ENCODE measurements at regions not wholly inside any gene's neighbourhood (a gene's known extent, or its start where the extent isn't known, plus 50 kb on each side); places are given as distances from the start of the nearest gene placed in this dataset.

GRCh38 chr3:39753391-39753790 lies 56.0 kb upstream of the MYRIP start:
- Histone ChIP-seq H3K36me3 (ENCODE audit: control insufficient read depth in 4 of 4, insufficient read depth in 4 of 4, low read length in 4 of 4) (no peaks in the 10 kb centered on the region), H3K9me3 (ENCODE audit: control insufficient read depth in 4 of 4, insufficient read depth in 3 of 4, low read length in 3 of 4) (peaks cover 0 to 2% (median 0%) of the 10 kb centered on the region in 4 donors), H3K27me3 (ENCODE audit: control insufficient read depth in 3 of 3, insufficient read depth in 3 of 3, low read length in 2 of 3) (peaks cover 0 to 2% (median 0%) of the 10 kb centered on the region in 3 donors), H3K9ac (ENCODE audit: insufficient read depth in 1 of 2, low read length in 2 of 2) (no peak overlapping the region), H3K27ac (ENCODE audit: low read depth in 1 of 2, low read length in 1 of 2) (no peak overlapping the region), H3K4me1 (ENCODE audit: control insufficient read depth in 5 of 5, insufficient read depth in 5 of 5, low read length in 5 of 5) (peaks cover 0 to 2% (median 0%) of the 10 kb centered on the region in 5 donors), H3K4me3 (no peak overlapping the region)
- DNase-seq = no peak
- TF ChIP-seq, protein P1, sequence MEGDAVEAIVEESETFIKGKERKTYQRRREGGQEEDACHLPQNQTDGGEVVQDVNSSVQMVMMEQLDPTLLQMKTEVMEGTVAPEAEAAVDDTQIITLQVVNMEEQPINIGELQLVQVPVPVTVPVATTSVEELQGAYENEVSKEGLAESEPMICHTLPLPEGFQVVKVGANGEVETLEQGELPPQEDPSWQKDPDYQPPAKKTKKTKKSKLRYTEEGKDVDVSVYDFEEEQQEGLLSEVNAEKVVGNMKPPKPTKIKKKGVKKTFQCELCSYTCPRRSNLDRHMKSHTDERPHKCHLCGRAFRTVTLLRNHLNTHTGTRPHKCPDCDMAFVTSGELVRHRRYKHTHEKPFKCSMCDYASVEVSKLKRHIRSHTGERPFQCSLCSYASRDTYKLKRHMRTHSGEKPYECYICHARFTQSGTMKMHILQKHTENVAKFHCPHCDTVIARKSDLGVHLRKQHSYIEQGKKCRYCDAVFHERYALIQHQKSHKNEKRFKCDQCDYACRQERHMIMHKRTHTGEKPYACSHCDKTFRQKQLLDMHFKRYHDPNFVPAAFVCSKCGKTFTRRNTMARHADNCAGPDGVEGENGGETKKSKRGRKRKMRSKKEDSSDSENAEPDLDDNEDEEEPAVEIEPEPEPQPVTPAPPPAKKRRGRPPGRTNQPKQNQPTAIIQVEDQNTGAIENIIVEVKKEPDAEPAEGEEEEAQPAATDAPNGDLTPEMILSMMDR (IDR thresholded peaks at IDR 0.05; ENCODE audit: control extremely low read depth, extremely low read depth) = no peak
- 88 to 100% methylated on average over 1 of the region's 1 CpG for WGBS, 2 donors
- ATAC-seq (ENCODE audit: insufficient read depth, low FRiP score) = no peak

DNA sequence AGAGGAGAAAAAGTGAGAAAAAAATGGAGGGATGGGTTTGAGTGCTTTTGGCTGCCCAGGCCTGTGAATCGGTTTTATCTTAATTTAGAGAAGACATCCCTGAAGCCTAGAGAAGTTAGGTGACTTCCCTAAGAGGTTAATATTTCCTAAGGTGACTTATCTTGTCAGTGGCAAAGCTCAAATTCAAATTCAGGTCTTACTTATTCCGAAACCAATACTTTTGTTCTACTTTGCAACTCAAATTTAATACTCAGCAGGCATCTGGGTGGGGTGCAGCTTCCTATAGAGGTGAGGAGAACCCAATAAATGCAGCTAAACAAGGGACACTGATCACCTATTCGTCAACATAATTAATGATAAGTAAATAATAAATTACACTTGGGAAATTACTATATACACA lies 54.9 kb upstream of the MYRIP start:
- Histone ChIP-seq H3K4me1 (ENCODE audit: control insufficient read depth in 5 of 5, insufficient read depth in 5 of 5, low read length in 5 of 5) (peaks cover 0 to 2% (median 0%) of the 10 kb centered on the region in 5 donors), H3K27ac (ENCODE audit: low read depth in 1 of 2, low read length in 1 of 2) (no peak overlapping the region), H3K36me3 (ENCODE audit: control insufficient read depth in 4 of 4, insufficient read depth in 4 of 4, low read length in 4 of 4) (no peaks in the 10 kb centered on the region), H3K4me3 (no peak overlapping the region), H3K27me3 (ENCODE audit: control insufficient read depth in 3 of 3, insufficient read depth in 3 of 3, low read length in 2 of 3) (peaks cover 0 to 2% (median 0%) of the 10 kb centered on the region in 3 donors), H3K9ac (ENCODE audit: insufficient read depth in 1 of 2, low read length in 2 of 2) (no peak overlapping the region), H3K9me3 (ENCODE audit: control insufficient read depth in 4 of 4, insufficient read depth in 3 of 4, low read length in 3 of 4) (peaks cover 0 to 2% (median 0%) of the 10 kb centered on the region in 4 donors)
- no peak for ATAC-seq (ENCODE audit: insufficient read depth, low FRiP score)
- 84 to 91% methylated on average over 3 of the region's 3 CpGs for WGBS, 2 donors
- TF ChIP-seq, protein P1 (IDR thresholded peaks at IDR 0.05; ENCODE audit: control extremely low read depth, extremely low read depth) = no peak
- no peak for DNase-seq

DNA sequence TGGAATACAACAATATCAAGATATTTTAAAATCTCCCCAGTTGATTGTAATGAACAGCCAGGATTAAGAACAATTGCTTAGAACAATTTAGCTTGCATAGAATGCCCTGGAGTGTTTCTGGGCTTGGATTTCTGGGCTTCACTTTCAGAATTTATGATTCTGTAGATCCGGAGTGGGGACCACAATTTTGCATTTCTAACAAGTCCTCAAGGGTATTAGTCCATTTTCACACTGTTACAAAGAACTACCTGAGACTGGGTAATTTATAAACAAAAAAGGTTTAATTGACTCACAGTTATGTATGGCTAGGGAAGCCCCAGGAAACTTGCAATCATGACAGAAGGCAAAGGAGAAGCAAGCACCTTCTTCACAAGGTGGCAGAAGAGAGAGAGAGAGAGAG lies 54.3 kb upstream of the MYRIP start:
- DNase-seq (no peak), ATAC-seq (ENCODE audit: insufficient read depth, low FRiP score) (no peak)
- TF ChIP-seq, protein P1 (IDR thresholded peaks at IDR 0.05; ENCODE audit: control extremely low read depth, extremely low read depth) = no peak
- Histone ChIP-seq H3K27me3 (ENCODE audit: control insufficient read depth in 3 of 3, insufficient read depth in 3 of 3, low read length in 2 of 3) (peaks cover 0 to 2% (median 0%) of the 10 kb centered on the region in 3 donors), H3K4me1 (ENCODE audit: control insufficient read depth in 5 of 5, insufficient read depth in 5 of 5, low read length in 5 of 5) (peaks cover 0 to 2% (median 0%) of the 10 kb centered on the region in 5 donors), H3K4me3 (no peak overlapping the region), H3K27ac (ENCODE audit: low read depth in 1 of 2, low read length in 1 of 2) (no peak overlapping the region), H3K9ac (ENCODE audit: insufficient read depth in 1 of 2, low read length in 2 of 2) (no peak overlapping the region), H3K9me3 (ENCODE audit: control insufficient read depth in 4 of 4, insufficient read depth in 3 of 4, low read length in 3 of 4) (peaks cover 0 to 2% (median 0%) of the 10 kb centered on the region in 4 donors), H3K36me3 (ENCODE audit: control insufficient read depth in 4 of 4, insufficient read depth in 4 of 4, low read length in 4 of 4) (no peaks in the 10 kb centered on the region)
- WGBS, 2 donors = 89 to 91% methylated on average over 1 of the region's 1 CpG

- H3K27ac ChIP-seq (ENCODE audit: low read depth in 1 of 2, low read length in 1 of 2) = no peak overlapping the region
- H3K9me3 ChIP-seq (ENCODE audit: control insufficient read depth in 4 of 4, insufficient read depth in 3 of 4, low read length in 3 of 4) = peaks cover 0 to 2% (median 0%) of the 10 kb centered on the region in 4 donors
- ATAC-seq (ENCODE audit: insufficient read depth, low FRiP score) (no peak), DNase-seq (no peak)
- WGBS, 2 donors = 75 to 80% methylated on average over 2 of the region's 2 CpGs
- TF ChIP-seq, protein P1 (IDR thresholded peaks at IDR 0.05; ENCODE audit: control extremely low read depth, extremely low read depth) = no peak
- peaks cover 0 to 2% (median 0%) of the 10 kb centered on the region in 3 donors for H3K27me3 ChIP-seq (ENCODE audit: control insufficient read depth in 3 of 3, insufficient read depth in 3 of 3, low read length in 2 of 3)
- peaks cover 0 to 2% (median 0%) of the 10 kb centered on the region in 5 donors for H3K4me1 ChIP-seq (ENCODE audit: control insufficient read depth in 5 of 5, insufficient read depth in 5 of 5, low read length in 5 of 5)
- no peak overlapping the region for H3K4me3 ChIP-seq
- H3K36me3 ChIP-seq (ENCODE audit: control insufficient read depth in 4 of 4, insufficient read depth in 4 of 4, low read length in 4 of 4) = no peaks in the 10 kb centered on the region
- H3K9ac ChIP-seq (ENCODE audit: insufficient read depth in 1 of 2, low read length in 2 of 2) = no peak overlapping the region
Measured at GRCh38 chr3:39757307-39757706, 52.1 kb upstream of the MYRIP start.
